Pancreas (tissue), 10 donors: ENCODE measurements at regions not wholly inside any gene's neighbourhood (a gene's known extent, or its start where the extent isn't known, plus 50 kb on each side); places are given as distances from the start of the nearest gene placed in this dataset.

ENCODE experiments used
- ATAC-seq, 4 donors: fragments of 200-7000 bp; cut with Tn5 transposase; one replicate each; pipeline versions ENCODE4 v1.8.0 to v1.9.1; 2020; ENCODE audit warnings: mild to moderate bottlenecking in 4 of 4, moderate library complexity in 4 of 4
- DNase-seq, 6 donors: peaks; one replicate each; pipeline ENCODE4 v3.0.0-alpha.2; 2020
- FAIRE-seq: peaks from 2 replicates; lab custom pipeline; 2012; peaks lifted over from hg19 to GRCh38; lab: Jason Lieb, UNC
- H3K27ac ChIP-seq, 4 donors: fragments of 200-600 bp; sonication (generic); 1 replicate in 3 of 4; 2 replicates in 1 of 4; pipeline versions ENCODE4 v1.5.0 to v1.8.0; 2020
- H3K27me3 ChIP-seq, 4 donors: fragments of 200-600 bp; one replicate each; pipeline ENCODE4 v1.8.0; 2021
- H3K36me3 ChIP-seq, 3 donors: fragments of 200-600 bp; sonication (generic) in 1 of 3; one replicate each; pipeline versions ENCODE4 v1.5.0 to v1.8.0; 2020 to 2021
- H3K4me1 ChIP-seq, 3 donors: fragments of 200-600 bp; one replicate each; pipeline ENCODE4 v1.8.0; 2021
- H3K4me3 ChIP-seq, 4 donors: fragments of 200-600 bp; sonication (generic) in 2 of 4; one replicate each; pipeline versions ENCODE4 v1.5.0 to v1.8.0; 2020 to 2021
- H3K9me3 ChIP-seq, 4 donors: fragments of 200-600 bp; one replicate each; pipeline ENCODE4 v1.8.0; 2021
- WGBS, 2 donors: extraction: QIAGEN DNeasy Blood & Tissue Kit; methylation state at CpG; one replicate each; pipeline ENCODE4 v1.1.7; 2013; 5-methylcytosine and 5-hydroxymethylcytosine counted together
- intact Hi-C, 3 donors: fragments of 100-400 bp; cut with DNase I; formaldehyde crosslinking; loops; one replicate each; pipeline versions ENCODE4 v1.11.1 to v1.14.2; 2022
- TF ChIP-seq, protein P1 (sequence below), 4 donors: fragments of 200-600 bp; sonication (generic) in 3 of 4; IDR thresholded peaks; one replicate each; pipeline versions ENCODE4 v1.5.0 to v1.8.0; 2021; ENCODE audit warnings: antibody characterized with exemption in 4 of 4
- donor health status: healthy with polysubstance abuse.
- donor health status: DM: no; HTN: no; CAD: no; lungs with moderate emphysema.
- donor health status: DM: no; HTN: no; CAD: no.
- donor health status: control.
- donor health status: control.
- donor health status: Bipolar disorder and iron deficiency.
- donor health status: DM: yes; HTN: yes; CAD: no.
- donor health status: DM: no; HTN: no; CAD: no.
- donor health status: DM: no; HTN: no; CAD: no.
- donor health status: DM: yes; HTN: yes; CAD: no.

DNA sequence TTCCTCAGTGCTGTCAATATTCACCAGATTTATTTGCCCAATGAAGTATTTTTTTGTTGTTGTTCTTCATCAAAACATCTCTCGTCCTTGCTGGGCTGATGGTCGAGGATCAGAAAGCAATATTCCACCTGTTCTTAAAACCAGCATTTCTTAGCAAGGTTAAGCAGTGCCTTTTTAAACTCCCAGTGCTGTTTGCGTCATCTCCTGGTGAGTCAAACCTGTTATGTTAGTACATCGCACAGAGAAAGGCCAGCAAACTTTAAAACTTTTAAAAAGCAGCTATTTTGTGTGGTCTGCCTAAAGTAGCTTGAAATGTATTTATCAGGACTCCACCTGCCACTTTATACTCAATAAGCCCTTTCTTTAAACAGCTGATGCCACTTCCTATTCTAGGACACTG is 802.0 kb downstream of the KCNA4 start:
- Histone ChIP-seq H3K27me3 (no peaks in the 10 kb centered on the region), H3K4me1 (no peaks in the 10 kb centered on the region), H3K27ac (no peak overlapping the region), H3K36me3 (no peaks in the 10 kb centered on the region), H3K4me3 (no peak overlapping the region), H3K9me3 (no peaks in the 10 kb centered on the region)
- FAIRE-seq, result no peak
- TF ChIP-seq, protein P1, sequence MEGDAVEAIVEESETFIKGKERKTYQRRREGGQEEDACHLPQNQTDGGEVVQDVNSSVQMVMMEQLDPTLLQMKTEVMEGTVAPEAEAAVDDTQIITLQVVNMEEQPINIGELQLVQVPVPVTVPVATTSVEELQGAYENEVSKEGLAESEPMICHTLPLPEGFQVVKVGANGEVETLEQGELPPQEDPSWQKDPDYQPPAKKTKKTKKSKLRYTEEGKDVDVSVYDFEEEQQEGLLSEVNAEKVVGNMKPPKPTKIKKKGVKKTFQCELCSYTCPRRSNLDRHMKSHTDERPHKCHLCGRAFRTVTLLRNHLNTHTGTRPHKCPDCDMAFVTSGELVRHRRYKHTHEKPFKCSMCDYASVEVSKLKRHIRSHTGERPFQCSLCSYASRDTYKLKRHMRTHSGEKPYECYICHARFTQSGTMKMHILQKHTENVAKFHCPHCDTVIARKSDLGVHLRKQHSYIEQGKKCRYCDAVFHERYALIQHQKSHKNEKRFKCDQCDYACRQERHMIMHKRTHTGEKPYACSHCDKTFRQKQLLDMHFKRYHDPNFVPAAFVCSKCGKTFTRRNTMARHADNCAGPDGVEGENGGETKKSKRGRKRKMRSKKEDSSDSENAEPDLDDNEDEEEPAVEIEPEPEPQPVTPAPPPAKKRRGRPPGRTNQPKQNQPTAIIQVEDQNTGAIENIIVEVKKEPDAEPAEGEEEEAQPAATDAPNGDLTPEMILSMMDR (IDR thresholded peaks at IDR 0.05), result no peak
- no peak for DNase-seq
- ATAC-seq, result no peak
- 43 to 51% methylated on average over 4 of the region's 4 CpGs for WGBS, 2 donors
- intact Hi-C loops, result no loop called here

DNA sequence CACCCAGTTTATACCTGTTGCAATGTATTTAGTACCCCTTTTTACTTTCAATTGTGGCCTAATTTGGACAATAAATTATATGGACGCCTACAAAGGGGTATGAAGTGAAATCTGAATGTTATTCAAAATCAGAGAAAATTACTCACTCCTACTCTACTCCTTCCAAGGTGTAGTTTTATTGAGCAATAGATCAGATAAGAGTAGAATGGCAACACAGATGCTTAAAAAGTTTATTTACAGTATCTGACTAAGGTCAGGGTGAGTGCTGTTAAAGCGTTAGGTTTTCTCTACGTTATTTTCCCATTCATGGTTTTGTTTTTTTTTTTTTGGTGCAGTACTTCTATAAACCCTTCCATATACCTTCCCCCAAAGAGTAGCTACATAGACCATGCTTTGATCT is 805.6 kb downstream of the KCNA4 start:
- Histone ChIP-seq H3K9me3 (no peaks in the 10 kb centered on the region), H3K4me1 (no peaks in the 10 kb centered on the region), H3K27me3 (no peaks in the 10 kb centered on the region), H3K4me3 (no peak overlapping the region), H3K36me3 (no peaks in the 10 kb centered on the region), H3K27ac (no peak overlapping the region)
- DNase-seq (no peak), ATAC-seq (no peak), FAIRE-seq (no peak)
- intact Hi-C loops, result no loop called here
- 37 to 58% methylated on average over 3 of the region's 3 CpGs for WGBS, 2 donors
- TF ChIP-seq, protein P1 (IDR thresholded peaks at IDR 0.05), result no peak

- Histone ChIP-seq H3K4me3 (no peak overlapping the region), H3K9me3 (no peaks in the 10 kb centered on the region), H3K36me3 (no peaks in the 10 kb centered on the region), H3K4me1 (no peaks in the 10 kb centered on the region), H3K27ac (no peak overlapping the region), H3K27me3 (no peaks in the 10 kb centered on the region)
- no peak for ATAC-seq
- intact Hi-C loops, result no loop called here
- FAIRE-seq, result no peak
- DNase-seq, result no peak
- TF ChIP-seq, protein P1 (IDR thresholded peaks at IDR 0.05), result no peak
- WGBS, 2 donors, result 76 to 88% methylated on average over 2 of the region's 2 CpGs
Observed at GRCh38 chr11:29210426-29210825, 806.4 kb downstream of the KCNA4 start.

DNA sequence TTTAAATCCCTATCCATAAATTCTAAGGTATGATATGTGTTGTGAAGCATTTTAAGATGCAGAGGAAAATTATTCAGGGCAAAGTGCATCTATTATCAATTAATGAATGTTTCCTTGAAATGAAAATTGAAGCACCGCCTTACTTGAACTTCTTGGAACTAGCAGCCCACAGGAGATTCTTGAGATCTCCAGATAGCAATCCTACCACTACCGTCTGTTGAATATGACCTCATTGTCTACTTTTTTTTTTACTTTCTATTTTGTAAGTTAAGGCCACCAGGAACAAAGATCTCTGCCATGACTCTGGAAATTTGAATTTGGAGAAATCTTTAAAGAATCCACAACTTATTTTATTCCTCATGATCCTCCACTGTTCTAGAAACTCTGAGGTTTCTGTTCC is 808.7 kb downstream of the KCNA4 start:
- Histone ChIP-seq H3K9me3 (no peaks in the 10 kb centered on the region), H3K4me3 (no peak overlapping the region), H3K36me3 (no peaks in the 10 kb centered on the region), H3K27me3 (no peaks in the 10 kb centered on the region), H3K4me1 (no peaks in the 10 kb centered on the region), H3K27ac (no peak overlapping the region)
- TF ChIP-seq, protein P1 (IDR thresholded peaks at IDR 0.05), result no peak
- ATAC-seq (no peak), DNase-seq (no peak), FAIRE-seq (no peak)
- intact Hi-C loops, result no loop called here
- 56 to 69% methylated on average over 2 of the region's 2 CpGs for WGBS, 2 donors

DNA sequence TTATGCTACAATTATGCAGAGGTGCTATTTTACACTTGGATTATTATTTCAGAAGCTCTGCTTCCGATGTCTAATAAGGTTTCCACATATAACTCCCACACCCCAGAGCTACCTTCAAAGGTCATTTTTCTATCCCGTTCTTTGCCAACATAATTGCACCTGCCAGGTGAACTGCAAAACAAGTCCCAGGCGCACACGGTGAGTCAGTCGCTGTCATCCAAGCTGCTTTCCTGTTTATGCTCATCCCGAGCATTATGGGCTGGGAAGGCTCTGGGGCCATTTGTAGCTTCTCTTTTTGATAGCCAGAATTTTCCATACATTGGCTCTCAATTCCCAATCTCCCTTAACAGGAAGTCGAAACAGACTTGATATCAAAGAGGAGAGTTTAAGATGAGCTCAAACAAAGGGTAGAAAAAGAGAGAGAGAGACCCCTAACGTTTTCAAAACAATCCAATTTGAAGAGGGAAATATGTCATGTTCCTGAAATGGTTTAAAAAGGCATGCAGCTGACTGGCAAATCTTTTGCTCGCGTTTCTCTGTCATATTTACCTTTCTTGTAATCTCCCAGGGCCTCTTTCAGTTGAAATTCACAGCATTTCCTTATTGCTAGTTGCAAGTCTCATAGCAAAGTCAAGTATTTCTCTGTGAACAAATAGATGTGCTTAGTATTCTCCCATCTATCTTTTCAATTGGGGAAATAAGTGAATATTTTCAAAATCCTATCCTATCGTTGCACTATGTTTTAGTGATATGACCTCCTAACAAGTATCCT is 815.9 kb downstream of the KCNA4 start:
- 46 to 53% methylated on average over 11 of the region's 11 CpGs for WGBS, 2 donors
- Histone ChIP-seq H3K4me3 (no peak overlapping the region), H3K27me3 (no peaks in the 10 kb centered on the region), H3K27ac (no peak overlapping the region), H3K4me1 (no peaks in the 10 kb centered on the region), H3K9me3 (no peaks in the 10 kb centered on the region), H3K36me3 (no peaks in the 10 kb centered on the region)
- no peak for ATAC-seq
- TF ChIP-seq, protein P1 (IDR thresholded peaks at IDR 0.05), result no peak
- FAIRE-seq, result no peak
- intact Hi-C loops, result no loop called here
- no peak for DNase-seq
